ENCODE measurements at regions not wholly inside any gene's neighbourhood (a gene's known extent, or its start where the extent isn't known, plus 50 kb on each side); places are given as distances from the start of the nearest gene placed in this dataset.

DNA sequence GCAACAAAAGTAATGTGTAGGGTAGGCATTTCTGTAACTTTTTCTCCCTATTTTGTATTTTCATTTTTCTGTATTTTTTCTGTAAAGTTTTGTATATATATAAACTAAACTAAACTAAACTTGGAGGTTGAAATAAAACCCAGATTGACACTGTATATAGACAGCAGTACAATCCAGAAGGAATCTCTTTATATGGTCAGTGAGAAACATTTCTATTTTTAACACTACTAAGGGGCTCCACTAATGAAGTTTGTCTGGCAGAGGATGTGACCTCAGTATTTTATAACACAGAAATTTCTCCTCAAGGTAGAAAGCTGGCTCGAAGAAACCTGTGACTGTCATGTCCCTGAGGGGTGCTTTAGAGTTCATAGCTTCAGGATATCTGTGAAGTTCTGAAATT, 959.2 kb downstream of the ADGRL3 start:
- no peaks in the 10 kb centered on the region for H3K27me3 ChIP-seq (replicated peaks in 1 of 7)
- 43 to 67% (median 62%) methylated on average over 1 of the region's 1 CpG for WGBS, 5 donors
- H3K4me3 ChIP-seq: no peak overlapping the region
- no peak overlapping the region for H3K27ac ChIP-seq
- intact Hi-C loops (cut with DNase I; ENCODE audit: low total_unique reads): no loop called here
- no peak for DNase-seq
- H3K9me3 ChIP-seq: peaks cover 0 to 31% (median 10%) of the 10 kb centered on the region in 8 donors
- H3K36me3 ChIP-seq: no peaks in the 10 kb centered on the region
- no peaks in the 10 kb centered on the region for H3K4me1 ChIP-seq
- TF ChIP-seq POLR2AphosphoS5 (IDR thresholded peaks at IDR 0.05) (no peak), POLR2A (IDR thresholded peaks at IDR 0.05) (no peak)
- TF ChIP-seq, protein P1, sequence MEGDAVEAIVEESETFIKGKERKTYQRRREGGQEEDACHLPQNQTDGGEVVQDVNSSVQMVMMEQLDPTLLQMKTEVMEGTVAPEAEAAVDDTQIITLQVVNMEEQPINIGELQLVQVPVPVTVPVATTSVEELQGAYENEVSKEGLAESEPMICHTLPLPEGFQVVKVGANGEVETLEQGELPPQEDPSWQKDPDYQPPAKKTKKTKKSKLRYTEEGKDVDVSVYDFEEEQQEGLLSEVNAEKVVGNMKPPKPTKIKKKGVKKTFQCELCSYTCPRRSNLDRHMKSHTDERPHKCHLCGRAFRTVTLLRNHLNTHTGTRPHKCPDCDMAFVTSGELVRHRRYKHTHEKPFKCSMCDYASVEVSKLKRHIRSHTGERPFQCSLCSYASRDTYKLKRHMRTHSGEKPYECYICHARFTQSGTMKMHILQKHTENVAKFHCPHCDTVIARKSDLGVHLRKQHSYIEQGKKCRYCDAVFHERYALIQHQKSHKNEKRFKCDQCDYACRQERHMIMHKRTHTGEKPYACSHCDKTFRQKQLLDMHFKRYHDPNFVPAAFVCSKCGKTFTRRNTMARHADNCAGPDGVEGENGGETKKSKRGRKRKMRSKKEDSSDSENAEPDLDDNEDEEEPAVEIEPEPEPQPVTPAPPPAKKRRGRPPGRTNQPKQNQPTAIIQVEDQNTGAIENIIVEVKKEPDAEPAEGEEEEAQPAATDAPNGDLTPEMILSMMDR (IDR thresholded peaks at IDR 0.05 in 8 of 11, conservative IDR thresholded peaks at IDR 0.05 in 3 of 11): no peak

DNA sequence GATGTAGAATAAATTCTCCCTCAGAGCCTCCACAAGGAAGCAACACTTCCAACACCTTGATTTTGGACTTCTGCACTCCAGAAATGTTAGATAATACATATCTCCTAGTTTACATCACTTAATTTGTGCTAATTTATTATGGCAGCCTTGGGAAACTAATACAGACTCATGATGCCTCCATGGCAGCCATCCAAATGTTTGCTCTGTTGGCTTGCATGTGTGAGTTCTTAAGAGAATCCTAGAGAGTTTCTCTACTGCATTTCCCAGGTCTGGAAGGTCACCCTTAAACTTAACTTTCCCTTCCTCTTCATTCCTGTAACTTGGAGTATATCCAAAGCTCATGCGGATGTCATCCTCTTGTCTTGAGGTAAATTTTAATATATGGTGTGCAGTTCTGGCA, 956.1 kb downstream of the ADGRL3 start:
- intact Hi-C loops (cut with DNase I; ENCODE audit: low total_unique reads): no loop called here
- WGBS, 5 donors: 72 to 93% (median 81%) methylated on average over 1 of the region's 1 CpG
- TF ChIP-seq, protein P1 (IDR thresholded peaks at IDR 0.05 in 8 of 11, conservative IDR thresholded peaks at IDR 0.05 in 3 of 11): no peak
- TF ChIP-seq POLR2A (IDR thresholded peaks at IDR 0.05) (no peak), POLR2AphosphoS5 (IDR thresholded peaks at IDR 0.05) (no peak)
- Histone ChIP-seq H3K4me1 (no peaks in the 10 kb centered on the region), H3K9me3 (peaks cover 0 to 15% (median 6%) of the 10 kb centered on the region in 8 donors), H3K27ac (no peak overlapping the region), H3K36me3 (no peaks in the 10 kb centered on the region), H3K4me3 (no peak overlapping the region), H3K27me3 (replicated peaks in 1 of 7) (no peaks in the 10 kb centered on the region)
- DNase-seq: no peak

DNA sequence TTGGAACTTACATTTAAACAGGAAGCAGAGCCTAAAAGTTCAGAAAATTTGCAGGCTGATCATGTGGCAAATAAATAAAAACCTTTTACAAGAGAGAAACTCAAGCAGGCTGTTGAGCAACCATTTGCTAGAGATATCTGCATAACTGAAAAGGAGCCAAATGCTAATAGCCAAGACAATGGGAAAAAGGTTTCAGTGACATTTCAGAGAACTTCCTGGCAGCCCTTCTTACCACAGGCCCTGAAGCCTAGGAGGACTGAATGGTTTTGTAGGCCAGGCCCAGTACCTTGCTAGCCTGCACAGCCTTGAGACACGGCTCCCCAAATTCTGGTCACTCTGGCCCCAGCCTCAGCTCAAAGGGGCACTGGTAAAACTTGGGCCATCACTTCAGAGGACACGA, 945.1 kb downstream of the ADGRL3 start:
- intact Hi-C loops (cut with DNase I; ENCODE audit: low total_unique reads): no loop called here
- WGBS, 5 donors: 63 to 87% (median 71%) methylated on average over 2 of the region's 2 CpGs

DNA sequence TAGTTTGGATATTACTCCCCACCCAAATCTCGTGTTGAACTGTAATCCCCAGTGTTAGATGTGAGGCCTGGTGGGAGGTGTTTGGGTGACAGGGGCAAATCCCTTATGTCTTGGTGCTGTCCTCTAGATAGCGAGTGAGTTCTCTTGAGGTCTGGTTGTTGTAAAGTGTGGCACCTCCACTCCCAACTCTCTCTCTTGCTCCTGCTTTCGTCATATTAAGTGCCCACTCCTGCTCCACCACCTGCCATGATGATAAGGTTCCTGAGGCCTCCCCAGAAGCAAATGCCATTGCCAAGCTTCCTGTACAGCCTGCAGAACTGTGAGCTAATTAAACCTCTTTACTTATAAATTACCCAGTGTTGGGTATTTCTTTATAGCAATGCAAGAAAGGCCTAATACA, 944.3 kb downstream of the ADGRL3 start:
- DNase-seq: no peak
- WGBS, 5 donors: 69 to 84% (median 76%) methylated on average over 3 of the region's 3 CpGs
- TF ChIP-seq, protein P1 (IDR thresholded peaks at IDR 0.05 in 8 of 11, conservative IDR thresholded peaks at IDR 0.05 in 3 of 11): no peak
- TF ChIP-seq POLR2A (IDR thresholded peaks at IDR 0.05): no peak
- no peak for TF ChIP-seq POLR2AphosphoS5 (IDR thresholded peaks at IDR 0.05)
- Histone ChIP-seq H3K27ac (no peak overlapping the region), H3K4me3 (no peak overlapping the region), H3K27me3 (replicated peaks in 1 of 7) (no peaks in the 10 kb centered on the region), H3K9me3 (peaks cover 0 to 54% (median 24%) of the 10 kb centered on the region in 8 donors), H3K4me1 (no peaks in the 10 kb centered on the region), H3K36me3 (no peaks in the 10 kb centered on the region)
- intact Hi-C loops (cut with DNase I; ENCODE audit: low total_unique reads): no loop called here

More for the DNA sequence above, 945.1 kb downstream of the ADGRL3 start:
- TF ChIP-seq POLR2AphosphoS5 (IDR thresholded peaks at IDR 0.05) (no peak), POLR2A (IDR thresholded peaks at IDR 0.05) (no peak)
- TF ChIP-seq, protein P1 (IDR thresholded peaks at IDR 0.05 in 8 of 11, conservative IDR thresholded peaks at IDR 0.05 in 3 of 11): no peak
- Histone ChIP-seq H3K27ac (no peak overlapping the region), H3K36me3 (no peaks in the 10 kb centered on the region), H3K9me3 (peaks cover 0 to 55% (median 24%) of the 10 kb centered on the region in 8 donors), H3K4me1 (no peaks in the 10 kb centered on the region), H3K27me3 (replicated peaks in 1 of 7) (no peaks in the 10 kb centered on the region), H3K4me3 (no peak overlapping the region)
- no peak for DNase-seq
